GM21529 (cell line): ENCODE measurements at regions not wholly inside any gene's neighbourhood (a gene's known extent, or its start where the extent isn't known, plus 50 kb on each side); places are given as distances from the start of the nearest gene placed in this dataset.

Source experiments
- ATAC-seq: cut with Tn5 transposase; IDR thresholded peaks from one replicate; pipeline ENCODE4 v1.9.1; 2021; ENCODE audit not compliant: unreplicated experiment

- no peak for ATAC-seq
Measured at GRCh38 chr20:24378661-24379483, 90.6 kb upstream of the SYNDIG1 start.

DNA sequence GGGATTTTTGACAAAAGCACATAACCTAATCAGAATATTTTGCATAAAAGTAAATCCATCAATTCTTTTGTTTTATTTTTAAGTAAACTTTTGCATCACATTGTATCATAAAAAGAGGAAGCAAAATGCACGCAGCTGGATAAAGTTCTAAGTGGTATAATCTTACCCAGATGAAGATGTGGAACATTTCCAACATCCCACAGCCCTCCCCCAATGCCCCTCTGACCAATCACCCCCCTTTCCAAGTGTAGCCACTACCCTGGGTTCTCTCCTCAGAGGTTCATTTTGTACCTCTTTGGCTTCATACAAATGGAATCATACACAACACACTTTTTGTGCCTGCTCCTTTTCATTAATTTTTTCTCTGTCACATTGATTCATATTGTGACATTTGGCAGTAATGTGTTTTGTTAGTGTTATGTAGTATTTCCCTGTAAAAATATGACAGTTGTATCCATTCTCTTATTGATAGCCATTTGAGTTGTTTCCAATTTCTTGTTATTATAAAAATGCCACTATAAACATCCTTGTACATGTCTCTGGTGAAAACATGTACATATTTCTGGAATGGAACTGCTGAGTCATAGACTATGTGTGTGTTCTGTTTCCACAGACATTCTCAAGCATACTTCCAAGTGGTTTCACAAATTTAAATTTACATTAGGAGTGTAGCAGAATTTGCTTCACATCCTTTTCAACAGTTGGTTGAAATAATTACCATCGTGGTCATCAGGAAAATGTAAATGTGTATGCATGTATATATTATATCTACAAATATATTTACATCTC is 92.9 kb upstream of the SYNDIG1 start:
- ATAC-seq = no peak

GRCh38 chr20:24373372-24373771 is 96.1 kb upstream of the SYNDIG1 start:
- no peak for ATAC-seq

- ATAC-seq = no peak
Measured at GRCh38 chr20:24370911-24371695, 98.3 kb upstream of the SYNDIG1 start.

- ATAC-seq = no peak
Measured at GRCh38 chr20:24370249-24370648, 99.2 kb upstream of the SYNDIG1 start.

DNA sequence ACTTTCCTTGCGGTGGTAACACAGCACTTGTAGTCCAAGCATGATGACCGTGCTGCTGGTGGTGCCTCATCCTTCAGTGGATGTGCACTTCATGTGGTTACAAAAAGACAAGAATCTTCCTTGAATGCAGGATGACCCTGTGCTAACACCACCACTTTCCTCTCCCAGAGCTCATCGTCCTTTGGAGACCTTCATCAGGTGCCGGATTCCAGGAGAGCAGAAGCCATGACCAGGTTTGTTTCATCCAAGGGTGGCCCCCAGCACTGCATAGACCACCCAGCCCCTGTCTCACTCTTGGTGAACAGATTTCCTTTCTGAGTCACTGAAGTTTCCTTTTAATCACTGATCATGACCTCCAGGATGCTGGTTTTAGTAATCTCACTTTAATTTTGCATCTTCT is 101.2 kb upstream of the SYNDIG1 start:
- no peak for ATAC-seq

DNA sequence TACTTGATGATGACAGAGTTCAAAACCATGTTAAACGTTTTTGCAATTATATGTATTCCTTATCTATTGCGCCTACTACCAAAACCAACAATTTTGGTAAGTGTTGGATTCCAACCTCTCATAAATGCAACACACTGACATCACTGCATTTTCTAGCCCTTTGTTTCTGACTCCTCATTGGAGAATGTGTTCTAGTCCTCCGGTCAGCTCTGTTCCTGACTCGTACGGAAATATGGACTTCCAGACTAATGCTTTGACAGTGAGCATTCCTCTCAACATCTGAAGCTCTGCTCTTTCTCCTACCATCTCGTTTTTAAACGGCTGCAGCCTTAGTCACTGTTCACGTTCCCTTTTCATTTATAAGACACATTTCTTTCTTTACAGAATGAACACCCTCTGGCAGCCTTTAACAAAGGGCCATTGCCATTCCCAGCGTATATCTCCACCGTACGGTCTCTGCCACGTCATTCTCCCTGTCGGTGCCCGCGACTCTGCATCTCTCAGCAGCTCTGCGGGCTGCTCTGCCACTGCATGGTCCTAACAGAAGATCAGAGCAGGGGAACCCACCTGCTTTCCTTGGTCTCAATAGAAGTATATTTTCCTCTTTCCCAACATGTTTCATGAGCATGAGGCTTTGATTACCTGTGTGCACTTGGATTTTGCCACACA is 103.0 kb upstream of the SYNDIG1 start:
- no peak for ATAC-seq

DNA sequence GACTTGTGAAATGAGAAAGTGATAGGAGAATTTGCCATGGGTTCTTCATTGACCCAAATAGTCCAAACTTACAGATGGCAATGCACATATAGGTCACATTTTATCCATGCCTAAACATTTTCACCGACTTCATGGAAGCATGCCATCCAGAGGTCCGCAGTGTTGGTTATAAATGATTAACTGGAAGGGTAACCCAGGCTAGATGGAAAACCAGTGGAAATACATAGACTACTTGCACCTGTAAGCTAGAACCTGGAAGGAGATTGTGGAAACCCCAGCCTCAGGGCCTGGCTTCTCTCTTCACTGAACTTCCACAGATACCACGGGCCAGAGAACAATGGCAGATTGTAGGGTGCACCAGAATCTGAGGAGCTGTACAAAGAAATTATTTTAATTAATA is 103.8 kb upstream of the SYNDIG1 start:
- no peak for ATAC-seq

DNA sequence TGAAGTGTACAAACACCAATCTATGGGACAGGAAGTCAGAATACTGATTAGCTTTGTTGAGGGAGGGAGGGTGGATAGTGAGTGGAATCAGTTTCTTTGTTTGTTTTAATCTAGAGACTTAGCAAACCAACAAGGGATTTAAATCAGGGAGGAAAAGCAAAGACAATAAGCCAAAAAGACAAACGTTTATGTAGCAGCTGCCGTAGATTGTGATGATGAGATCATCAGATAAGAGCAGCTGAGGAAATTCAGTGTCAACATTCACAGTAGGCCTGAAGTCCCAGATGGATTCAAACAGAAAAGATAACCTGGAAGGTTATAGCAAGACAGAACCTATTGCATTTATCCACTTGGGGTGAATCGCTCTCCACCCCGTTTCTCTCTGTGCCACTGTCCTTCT is 104.9 kb upstream of the SYNDIG1 start:
- no peak for ATAC-seq

DNA sequence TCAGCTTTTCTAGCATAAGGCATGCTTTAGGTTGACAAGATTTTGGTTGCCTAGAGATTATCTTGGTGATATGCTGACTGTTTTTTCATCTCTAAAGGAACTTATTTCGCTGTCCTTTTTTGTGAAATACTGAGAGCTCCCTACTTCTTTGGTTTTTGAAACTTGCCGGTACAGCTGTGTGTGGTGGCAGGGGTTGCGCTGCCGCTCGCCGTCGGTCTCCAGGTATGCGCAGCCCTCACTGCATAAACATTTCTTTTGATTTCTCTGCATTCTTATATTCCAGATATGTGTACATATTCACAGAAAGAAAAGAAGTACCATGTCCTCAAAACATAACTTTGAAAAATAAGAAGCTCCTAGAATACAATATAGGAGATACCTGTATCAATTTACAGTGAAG is 106.4 kb upstream of the SYNDIG1 start:
- no peak for ATAC-seq

- no peak for ATAC-seq
Measured at GRCh38 chr20:24362080-24362479, 107.3 kb upstream of the SYNDIG1 start.

- ATAC-seq = no peak
Measured at GRCh38 chr20:24361541-24361940, 107.9 kb upstream of the SYNDIG1 start.

GRCh38 chr20:24360531-24360930 is 108.9 kb upstream of the SYNDIG1 start:
- no peak for ATAC-seq

GRCh38 chr20:24359321-24360027 is 110.0 kb upstream of the SYNDIG1 start:
- ATAC-seq = no peak

- no peak for ATAC-seq
Measured at GRCh38 chr20:24357931-24358330, 111.5 kb upstream of the SYNDIG1 start.

DNA sequence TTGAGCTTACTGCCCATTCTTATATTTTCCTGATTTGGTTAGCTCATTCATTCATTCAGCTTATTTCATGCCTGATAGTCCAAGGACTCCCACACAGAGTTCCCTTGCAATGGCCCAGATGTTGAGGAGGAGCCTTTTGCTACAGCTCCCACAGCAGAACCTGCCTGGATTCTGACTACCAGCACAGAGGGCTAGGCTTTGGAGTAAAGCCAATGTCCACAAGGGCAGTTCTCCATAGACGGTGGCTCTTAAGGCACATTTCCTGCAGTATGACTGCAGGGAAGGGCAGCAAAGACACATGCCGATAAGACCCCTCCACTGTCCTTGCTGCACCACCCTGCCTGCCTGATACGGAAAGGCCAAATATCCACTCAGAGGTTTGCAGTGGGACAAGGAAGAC is 112.3 kb upstream of the SYNDIG1 start:
- no peak for ATAC-seq

DNA sequence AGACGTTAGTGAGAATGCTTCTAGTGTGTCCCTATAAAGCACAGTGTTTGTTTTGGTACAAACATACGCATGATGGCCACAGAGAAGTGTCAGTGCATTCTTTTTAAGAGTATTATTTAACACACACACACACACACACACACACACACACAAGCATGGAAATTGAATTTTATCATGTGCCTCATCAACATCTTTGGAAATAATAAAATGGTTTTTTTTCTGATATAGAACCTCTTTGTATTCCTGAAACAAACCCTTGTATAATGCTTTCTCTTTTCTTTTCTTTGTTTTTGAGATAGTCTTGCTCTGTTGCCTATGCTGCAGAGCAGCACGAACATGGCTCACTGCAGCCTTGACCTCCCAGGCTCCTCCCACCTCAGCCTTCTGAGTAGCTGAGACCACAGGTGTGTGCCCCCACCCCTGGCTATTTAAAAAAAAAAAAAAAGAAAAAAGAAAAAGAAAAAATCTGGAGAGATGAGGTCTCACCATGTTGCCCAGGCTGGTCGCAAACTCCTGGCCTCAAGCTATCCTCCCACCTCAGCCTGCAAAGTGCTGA is 116.2 kb upstream of the SYNDIG1 start:
- no peak for ATAC-seq

DNA sequence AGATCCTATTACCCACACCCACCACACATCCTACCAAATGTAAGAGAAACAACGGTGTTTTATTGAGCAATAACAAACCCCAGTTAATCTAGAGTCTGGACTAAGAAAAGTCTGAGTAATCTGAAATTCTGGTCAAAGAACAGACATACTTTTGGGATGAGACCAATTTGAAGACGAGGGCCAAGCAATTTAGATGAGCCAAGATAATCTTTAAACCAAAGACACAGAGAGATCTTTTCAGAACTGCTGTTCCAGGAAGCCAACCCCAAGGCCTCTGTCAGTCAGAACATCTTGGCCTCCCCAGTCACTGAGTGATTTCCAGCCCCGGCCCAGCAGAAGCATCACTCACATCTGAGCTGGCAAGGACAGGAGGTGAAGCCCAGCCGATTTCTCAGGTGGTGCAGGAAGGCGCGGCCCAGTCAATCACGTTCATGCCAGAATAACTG is 118.5 kb upstream of the SYNDIG1 start:
- ATAC-seq = no peak

GRCh38 chr20:24341781-24342180 is 127.6 kb upstream of the SYNDIG1 start:
- no peak for ATAC-seq

- ATAC-seq = no peak
Measured at GRCh38 chr20:24340933-24341332, 128.5 kb upstream of the SYNDIG1 start.
